Upper lobe of right lung (tissue), 1 donor: ENCODE measurements at regions not wholly inside any gene's neighbourhood (a gene's known extent, or its start where the extent isn't known, plus 50 kb on each side); places are given as distances from the start of the nearest gene placed in this dataset.

Experiments
- ATAC-seq: fragments of 200-7000 bp; cut with Tn5 transposase; one replicate; pipeline ENCODE4 v1.9.1; 2020; ENCODE audit warnings: mild to moderate bottlenecking, moderate library complexity
- DNase-seq: peaks from one replicate; pipeline ENCODE4 v3.0.0-alpha.2; 2020
- H3K27ac ChIP-seq: fragments of 200-600 bp; one replicate; pipeline ENCODE4 v1.8.0; 2022
- H3K27me3 ChIP-seq: fragments of 200-600 bp; one replicate; pipeline ENCODE4 v1.8.0; 2022; ENCODE audit warnings: mild to moderate bottlenecking
- H3K36me3 ChIP-seq: fragments of 200-600 bp; one replicate; pipeline ENCODE4 v1.8.0; 2022
- H3K4me1 ChIP-seq: fragments of 200-600 bp; one replicate; pipeline ENCODE4 v1.8.0; 2022
- H3K4me3 ChIP-seq: fragments of 200-600 bp; one replicate; pipeline ENCODE4 v1.8.0; 2022; ENCODE audit warnings: mild to moderate bottlenecking
- H3K9me3 ChIP-seq: fragments of 200-600 bp; one replicate; pipeline ENCODE4 v1.8.0; 2022
- CTCF ChIP-seq: fragments of 200-600 bp; IDR thresholded peaks from one replicate; pipeline ENCODE4 v1.8.0; 2022; ENCODE audit warnings: antibody characterized with exemption
- intact Hi-C: fragments of 100-400 bp; cut with DNase I; formaldehyde crosslinking; loops from one replicate; pipeline ENCODE4 v1.11.0; 2022
- donor health status: DM: no; HTN: yes; CAD: no; lungs with severe emphysema.

- no peak for ATAC-seq
- TF ChIP-seq CTCF, result no peak
Measured at GRCh38 chr2:59150217-59150849, 909.2 kb upstream of the FANCL start.

GRCh38 chr2:59149271-59149670, 908.1 kb upstream of the FANCL start:
- H3K4me3 ChIP-seq, result no peak overlapping the region
- no peaks in the 10 kb centered on the region for H3K27me3 ChIP-seq
- DNase-seq, result no peak
- no peak overlapping the region for H3K27ac ChIP-seq
- no peaks in the 10 kb centered on the region for H3K4me1 ChIP-seq
- intact Hi-C loops, result no loop called here
- no peaks in the 10 kb centered on the region for H3K9me3 ChIP-seq
- H3K36me3 ChIP-seq, result no peaks in the 10 kb centered on the region
- no peak for TF ChIP-seq CTCF
- no peak for ATAC-seq

More at GRCh38 chr2:59150217-59150849, 909.2 kb upstream of the FANCL start:
- intact Hi-C loops, result no loop called here
- Histone ChIP-seq H3K4me1 (no peaks in the 10 kb centered on the region), H3K36me3 (no peaks in the 10 kb centered on the region), H3K27me3 (no peaks in the 10 kb centered on the region), H3K9me3 (no peaks in the 10 kb centered on the region), H3K27ac (no peak overlapping the region), H3K4me3 (no peak overlapping the region)
- no peak for DNase-seq

GRCh38 chr2:59112258-59112657, 871.1 kb upstream of the FANCL start:
- H3K9me3 ChIP-seq, result no peaks in the 10 kb centered on the region
- no peaks in the 10 kb centered on the region for H3K4me1 ChIP-seq
- no peak overlapping the region for H3K4me3 ChIP-seq
- intact Hi-C loops, result no loop called here
- no peaks in the 10 kb centered on the region for H3K36me3 ChIP-seq
- no peak for ATAC-seq
- no peaks in the 10 kb centered on the region for H3K27me3 ChIP-seq
- H3K27ac ChIP-seq, result no peak overlapping the region
- DNase-seq, result no peak
- TF ChIP-seq CTCF, result no peak

GRCh38 chr2:59096973-59097372, 855.8 kb upstream of the FANCL start:
- Histone ChIP-seq H3K27ac (no peak overlapping the region), H3K4me3 (no peak overlapping the region), H3K27me3 (no peaks in the 10 kb centered on the region), H3K4me1 (no peaks in the 10 kb centered on the region), H3K36me3 (no peaks in the 10 kb centered on the region), H3K9me3 (peaks cover 4% of the 10 kb centered on the region)
- ATAC-seq (no peak), DNase-seq (no peak)
- no peak for TF ChIP-seq CTCF
- intact Hi-C loops, result no loop called here

- no peak for ATAC-seq
- Histone ChIP-seq H3K9me3 (peaks cover 3% of the 10 kb centered on the region), H3K27me3 (no peaks in the 10 kb centered on the region), H3K4me1 (no peaks in the 10 kb centered on the region), H3K36me3 (no peaks in the 10 kb centered on the region), H3K27ac (no peak overlapping the region), H3K4me3 (no peak overlapping the region)
- intact Hi-C loops, result no loop called here
- DNase-seq, result no peak
- no peak for TF ChIP-seq CTCF
Measured at GRCh38 chr2:59093571-59093970, 852.4 kb upstream of the FANCL start.

- DNase-seq, result no peak
- Histone ChIP-seq H3K36me3 (no peaks in the 10 kb centered on the region), H3K27ac (no peak overlapping the region), H3K27me3 (no peaks in the 10 kb centered on the region), H3K4me1 (no peaks in the 10 kb centered on the region), H3K9me3 (no peaks in the 10 kb centered on the region), H3K4me3 (no peak overlapping the region)
- ATAC-seq, result no peak
- intact Hi-C loops, result no loop called here
- TF ChIP-seq CTCF, result no peak
Measured at GRCh38 chr2:59084326-59084725, 843.2 kb upstream of the FANCL start.
